Sigmoid colon (tissue), 6 donors: ENCODE measurements at regions not wholly inside any gene's neighbourhood (a gene's known extent, or its start where the extent isn't known, plus 50 kb on each side); places are given as distances from the start of the nearest gene placed in this dataset.
"Not testable (repeated sequence)": the region's sequence is repeated elsewhere in the genome, so short reads cannot be mapped to it uniquely, and the experiment has no call there.

ENCODE experiments used
- DNase-seq: peaks from one replicate; pipeline ENCODE4 v3.0.0-alpha.2; 2019
- H3K27ac ChIP-seq, 4 donors: fragments of 200-600 bp; sonication (generic); one replicate each; pipeline ENCODE4 v1.5.1; 2016 to 2019; ENCODE audit warnings: mild to moderate bottlenecking in 1 of 4
- H3K27me3 ChIP-seq, 3 donors: fragments of 200-600 bp; sonication (generic); one replicate each; pipeline ENCODE4 v1.5.1; 2019; ENCODE audit warnings: mild to moderate bottlenecking in 1 of 3
- H3K36me3 ChIP-seq, 4 donors: fragments of 200-600 bp; sonication (generic); one replicate each; pipeline ENCODE4 v1.5.1; 2016 to 2019
- H3K4me1 ChIP-seq, 4 donors: fragments of 200-600 bp; sonication (generic); one replicate each; pipeline ENCODE4 v1.5.1; 2017 to 2019
- H3K4me3 ChIP-seq, 4 donors: fragments of 200-600 bp; sonication (generic); one replicate each; pipeline ENCODE4 v1.5.1; 2017 to 2019; ENCODE audit warnings: mild to moderate bottlenecking in 2 of 4, moderate library complexity in 1 of 4
- H3K9me3 ChIP-seq, 4 donors: fragments of 200-600 bp in 3 of 4; sonication (generic) in 3 of 4; one replicate each; pipeline versions ENCODE4 v1.5.1 to v1.6.1; 2013 to 2019
- CTCF ChIP-seq, 4 experiments: fragments of 450-650 bp in 3 of 4; fragments of 200-600 bp in 1 of 4; IDR thresholded peaks; one replicate each; pipeline ENCODE4 v1.5.1; 2016 to 2019; ENCODE audit warnings: antibody characterized with exemption in 4 of 4, mild to moderate bottlenecking in 3 of 4, moderate library complexity in 2 of 4
- EP300 ChIP-seq, 4 donors: sonication (generic); formaldehyde crosslinking; IDR thresholded peaks; one replicate each; pipeline ENCODE4 v1.6.1; 2017; ENCODE audit warnings: antibody characterized with exemption in 4 of 4
- POLR2A ChIP-seq, 2 donors: fragments of 450-650 bp; IDR thresholded peaks; one replicate each; pipeline ENCODE4 v1.6.1; 2016; ENCODE audit warnings: antibody characterized with exemption in 2 of 2, mild to moderate bottlenecking in 2 of 2, moderate library complexity in 2 of 2
- POLR2AphosphoS5 ChIP-seq, 4 donors: sonication (generic); formaldehyde crosslinking; IDR thresholded peaks; one replicate each; pipeline ENCODE4 v1.6.1; 2017; ENCODE audit warnings: antibody characterized with exemption in 4 of 4
- WGBS, 2 donors: extraction: QIAGEN DNeasy Blood & Tissue Kit; methylation state at CpG; one replicate each; pipeline ENCODE4 v1.1.7; 2013; 5-methylcytosine and 5-hydroxymethylcytosine counted together
- intact Hi-C: fragments of 100-400 bp; cut with DNase I; formaldehyde crosslinking; loops from one replicate; pipeline ENCODE4 v1.15.1; 2023
- donor health status: healthy with polysubstance abuse.
- donor health status: healthy.

GRCh38 chr6:76584121-76584520 is 511.7 kb upstream of the IMPG1 start:
- H3K4me3 ChIP-seq: no peak overlapping the region
- WGBS, 2 donors: 57 to 63% methylated on average over 2 of the region's 2 CpGs
- no peak for DNase-seq
- no peaks in the 10 kb centered on the region for H3K27me3 ChIP-seq
- intact Hi-C loops: no loop called here
- H3K9me3 ChIP-seq: no peaks in the 10 kb centered on the region
- TF ChIP-seq POLR2AphosphoS5 (IDR thresholded peaks at IDR 0.05): no peak
- no peak for TF ChIP-seq CTCF (IDR thresholded peaks at IDR 0.05)
- no peak for TF ChIP-seq EP300 (IDR thresholded peaks at IDR 0.05)
- no peak for TF ChIP-seq POLR2A (IDR thresholded peaks at IDR 0.05)
- no peak overlapping the region for H3K27ac ChIP-seq
- H3K36me3 ChIP-seq: no peaks in the 10 kb centered on the region
- H3K4me1 ChIP-seq: no peaks in the 10 kb centered on the region

GRCh38 chr6:76578746-76579145 is 506.3 kb upstream of the IMPG1 start:
- TF ChIP-seq POLR2A (IDR thresholded peaks at IDR 0.05): no peak
- TF ChIP-seq EP300 (IDR thresholded peaks at IDR 0.05): no peak
- Histone ChIP-seq H3K36me3 (no peaks in the 10 kb centered on the region), H3K4me3 (no peak overlapping the region), H3K27ac (no peak overlapping the region), H3K4me1 (no peaks in the 10 kb centered on the region), H3K9me3 (no peaks in the 10 kb centered on the region), H3K27me3 (no peaks in the 10 kb centered on the region)
- DNase-seq: no peak
- 20 to 55% methylated on average over 1 of the region's 1 CpG for WGBS, 2 donors
- intact Hi-C loops: no loop called here

- H3K36me3 ChIP-seq: no peaks in the 10 kb centered on the region
- no peak overlapping the region for H3K4me3 ChIP-seq
- no peaks in the 10 kb centered on the region for H3K9me3 ChIP-seq
- no peak for DNase-seq
- no peaks in the 10 kb centered on the region for H3K27me3 ChIP-seq
- intact Hi-C loops: no loop called here
- H3K4me1 ChIP-seq: no peaks in the 10 kb centered on the region
- no peak for TF ChIP-seq CTCF (IDR thresholded peaks at IDR 0.05)
- TF ChIP-seq POLR2A (IDR thresholded peaks at IDR 0.05): no peak
- 29 to 47% methylated on average over 4 of the region's 4 CpGs for WGBS, 2 donors
- H3K27ac ChIP-seq: no peak overlapping the region
Observed at GRCh38 chr6:76574746-76575145, 502.3 kb upstream of the IMPG1 start.

GRCh38 chr6:76565932-76566331 is 493.5 kb upstream of the IMPG1 start:
- Histone ChIP-seq H3K4me1 (no peaks in the 10 kb centered on the region), H3K4me3 (no peak overlapping the region), H3K36me3 (no peaks in the 10 kb centered on the region), H3K27ac (no peak overlapping the region), H3K27me3 (no peaks in the 10 kb centered on the region), H3K9me3 (no peaks in the 10 kb centered on the region)
- DNase-seq: no peak
- intact Hi-C loops: no loop called here
- TF ChIP-seq POLR2A (IDR thresholded peaks at IDR 0.05) (no peak), CTCF (IDR thresholded peaks at IDR 0.05) (no peak), EP300 (IDR thresholded peaks at IDR 0.05) (no peak), POLR2AphosphoS5 (IDR thresholded peaks at IDR 0.05) (no peak)

GRCh38 chr6:76562371-76562770 is 489.9 kb upstream of the IMPG1 start:
- H3K9me3 ChIP-seq, DNase-seq, intact Hi-C loops, H3K27me3 ChIP-seq, H3K4me1 ChIP-seq, H3K4me3 ChIP-seq, H3K36me3 ChIP-seq, H3K27ac ChIP-seq: not testable (repeated sequence)
- WGBS, 2 donors: 60 to 64% methylated on average over 4 of the region's 4 CpGs

GRCh38 chr6:76560851-76561755 is 488.6 kb upstream of the IMPG1 start:
- DNase-seq, H3K4me3 ChIP-seq, H3K36me3 ChIP-seq, H3K9me3 ChIP-seq, H3K4me1 ChIP-seq, intact Hi-C loops, H3K27ac ChIP-seq, H3K27me3 ChIP-seq: not testable (repeated sequence)
- 47 to 57% methylated on average over 9 of the region's 9 CpGs for WGBS, 2 donors
